ENCODE measurements at regions not wholly inside any gene's neighbourhood (a gene's known extent, or its start where the extent isn't known, plus 50 kb on each side); places are given as distances from the start of the nearest gene placed in this dataset.
A peak's percentile ranks its signal among the peaks of the same experiment; 100 is the strongest.

DNA sequence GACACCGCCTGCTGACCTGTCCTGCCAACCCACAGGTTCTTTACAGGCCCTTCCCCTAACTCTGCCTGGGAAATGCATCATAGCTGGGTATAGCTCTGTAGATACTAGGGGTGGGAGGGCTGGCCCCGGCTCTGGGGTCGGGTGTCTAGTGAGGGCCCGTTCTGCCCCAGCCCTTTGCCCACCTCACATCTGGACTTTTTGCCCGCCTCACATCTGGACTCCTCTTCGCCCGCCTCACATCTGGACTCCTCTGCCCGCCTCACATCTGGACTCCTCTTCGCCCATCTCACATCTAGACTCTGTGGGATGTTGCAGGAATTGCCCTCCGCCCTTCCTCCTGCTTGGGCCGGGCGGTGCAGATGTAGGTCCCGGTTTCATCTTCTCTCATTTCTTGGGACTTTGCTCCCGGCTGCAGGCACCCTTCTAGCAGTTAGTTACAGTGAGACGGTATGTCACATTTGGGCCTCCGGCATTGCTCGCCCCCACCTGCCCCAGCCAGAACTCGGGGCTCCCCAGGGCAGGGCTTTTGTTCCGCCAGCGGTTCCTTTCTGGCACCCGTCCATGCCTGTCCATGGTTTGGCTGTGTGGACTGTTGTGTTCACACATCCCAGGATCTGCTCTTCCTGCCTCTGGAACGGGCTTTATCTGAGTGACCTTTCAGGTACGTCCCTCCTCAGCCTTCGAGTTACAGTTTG lies 1153.7 kb downstream of the BRD1 start:
- Histone ChIP-seq H3K4me1 (ENCODE audit: control insufficient read depth, insufficient read depth, low read length) (no peaks in the 10 kb centered on the region), H3K4me3 (ENCODE audit: low read depth, low read length) (no peak overlapping the region), H3K36me3 (ENCODE audit: control insufficient read depth in 2 of 2, insufficient read depth in 1 of 2, low read length in 2 of 2) (no peaks in the 10 kb centered on the region), H3K27ac (ENCODE audit: extremely low read depth, low read depth, low read length) (no peak overlapping the region), H3K9me3 (ENCODE audit: control insufficient read depth, insufficient read depth, low read depth, low read length) (no peaks in the 10 kb centered on the region)
- CTCF ChIA-PET, result no interaction called here
- POLR2A ChIA-PET, result no interaction called here
- no peak for TF ChIP-seq ZNF335 (tag by site-specific recombination; conservative IDR thresholded peaks at IDR 0.05)
- no peak for TF ChIP-seq BCL6B (tag by site-specific recombination; IDR thresholded peaks at IDR 0.05)

DNA sequence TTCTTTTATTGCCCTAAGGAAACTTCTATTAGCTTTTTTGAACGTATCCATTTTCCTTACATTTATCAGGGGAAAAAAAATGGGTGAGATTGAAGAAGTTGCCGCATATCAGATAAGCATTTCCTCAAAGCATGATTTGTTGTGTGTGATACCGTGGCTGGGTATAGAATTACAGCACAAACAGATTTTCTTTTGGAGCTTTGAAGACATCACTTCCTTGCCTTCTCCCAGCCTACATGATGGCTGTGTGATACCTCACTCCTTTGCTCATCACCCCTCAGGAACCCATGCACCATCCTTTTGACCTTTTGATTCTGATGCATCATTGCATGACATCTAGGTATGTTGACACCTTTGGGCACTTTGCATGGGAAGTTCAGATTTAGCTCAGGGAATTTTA lies 1155.3 kb downstream of the BRD1 start:
- TF ChIP-seq ZNF433 (tag by site-specific recombination; IDR thresholded peaks at IDR 0.05; ENCODE audit: low read depth) (no peak), SETDB1 (IDR thresholded peaks at IDR 0.05; ENCODE audit: insufficient read length, low read length) (peak; percentile 78)
- H3K27ac ChIP-seq (ENCODE audit: extremely low read depth, low read depth, low read length), result no peak overlapping the region
- POLR2A ChIA-PET, result no interaction called here
- H3K9me3 ChIP-seq (ENCODE audit: control insufficient read depth, insufficient read depth, low read depth, low read length), result no peaks in the 10 kb centered on the region
- CTCF ChIA-PET, result interaction anchor here (0.5 kb wide), 1 partner anchor 16 kb away, joined by 3 read pairs; no protein-coding TSS in a partner anchor
- no peaks in the 10 kb centered on the region for H3K4me1 ChIP-seq (ENCODE audit: control insufficient read depth, insufficient read depth, low read length)
- H3K36me3 ChIP-seq (ENCODE audit: control insufficient read depth in 2 of 2, insufficient read depth in 1 of 2, low read length in 2 of 2), result no peaks in the 10 kb centered on the region
- no peak overlapping the region for H3K4me3 ChIP-seq (ENCODE audit: low read depth, low read length)

- Histone ChIP-seq H3K4me1 (ENCODE audit: control insufficient read depth, insufficient read depth, low read length) (no peaks in the 10 kb centered on the region), H3K4me3 (ENCODE audit: low read depth, low read length) (no peak overlapping the region), H3K36me3 (ENCODE audit: control insufficient read depth in 2 of 2, insufficient read depth in 1 of 2, low read length in 2 of 2) (no peaks in the 10 kb centered on the region), H3K9me3 (ENCODE audit: control insufficient read depth, insufficient read depth, low read depth, low read length) (no peaks in the 10 kb centered on the region), H3K27ac (ENCODE audit: extremely low read depth, low read depth, low read length) (no peak overlapping the region)
- POLR2A ChIA-PET, result no interaction called here
- no peak for TF ChIP-seq ZNF426 (tag by site-specific recombination; IDR thresholded peaks at IDR 0.05)
- TF ChIP-seq ZNF473 (tag by site-specific recombination; IDR thresholded peaks at IDR 0.05), result no peak
- no peak for TF ChIP-seq ZNF571 (tag by site-specific recombination; IDR thresholded peaks at IDR 0.05)
- no peak for TF ChIP-seq ZNF660 (tag by site-specific recombination; IDR thresholded peaks at IDR 0.05)
- no peak for TF ChIP-seq ZNF362 (tag by site-specific recombination; IDR thresholded peaks at IDR 0.05)
- TF ChIP-seq WT1 (tag by site-specific recombination; IDR thresholded peaks at IDR 0.05), result no peak
- no peak for TF ChIP-seq MYNN (tag by site-specific recombination; IDR thresholded peaks at IDR 0.05; ENCODE audit: borderline replicate concordance)
- TF ChIP-seq ZNF624 (tag by site-specific recombination; IDR thresholded peaks at IDR 0.05), result no peak
- CTCF ChIA-PET, result no interaction called here
Measured at GRCh38 chr22:48670731-48671130, 1156.9 kb downstream of the BRD1 start.

- H3K4me3 ChIP-seq (ENCODE audit: low read depth, low read length), result no peak overlapping the region
- no peak overlapping the region for H3K27ac ChIP-seq (ENCODE audit: extremely low read depth, low read depth, low read length)
- no peak for TF ChIP-seq ZNF560 (tag by site-specific recombination; IDR thresholded peaks at IDR 0.05; ENCODE audit: borderline replicate concordance)
- no peak for TF ChIP-seq ZNF654 (tag by site-specific recombination; IDR thresholded peaks at IDR 0.05; ENCODE audit: low read depth)
- no peak for TF ChIP-seq CTCF (tag by site-specific recombination; IDR thresholded peaks at IDR 0.05)
- no peak for TF ChIP-seq ZNF155 (tag by site-specific recombination; IDR thresholded peaks at IDR 0.05)
- TF ChIP-seq ZNF248 (tag by site-specific recombination; IDR thresholded peaks at IDR 0.05), result no peak
- TF ChIP-seq ZNF266 (tag by site-specific recombination; IDR thresholded peaks at IDR 0.05; ENCODE audit: low read depth), result no peak
- no peak for TF ChIP-seq ZNF2 (tag by site-specific recombination; IDR thresholded peaks at IDR 0.05)
- no peak for TF ChIP-seq ZNF777 (tag by site-specific recombination; IDR thresholded peaks at IDR 0.05; ENCODE audit: borderline replicate concordance)
- no peak for TF ChIP-seq HOXD13 (CRISPR knock-in tag; IDR thresholded peaks at IDR 0.05; ENCODE audit: borderline replicate concordance)
- TF ChIP-seq ZIC2 (tag by site-specific recombination; IDR thresholded peaks at IDR 0.05), result no peak
- no peak for TF ChIP-seq ZNF221 (tag by site-specific recombination; IDR thresholded peaks at IDR 0.05; ENCODE audit: borderline replicate concordance)
- ChIA-PET POLR2A (no interaction called here), CTCF (no interaction called here)
- no peaks in the 10 kb centered on the region for H3K4me1 ChIP-seq (ENCODE audit: control insufficient read depth, insufficient read depth, low read length)
- no peaks in the 10 kb centered on the region for H3K9me3 ChIP-seq (ENCODE audit: control insufficient read depth, insufficient read depth, low read depth, low read length)
- H3K36me3 ChIP-seq (ENCODE audit: control insufficient read depth in 2 of 2, insufficient read depth in 1 of 2, low read length in 2 of 2), result no peaks in the 10 kb centered on the region
Measured at GRCh38 chr22:48669986-48670716, 1157.5 kb downstream of the BRD1 start.
